Panc1 (cell line): ENCODE measurements at regions not wholly inside any gene's neighbourhood (a gene's known extent, or its start where the extent isn't known, plus 50 kb on each side); places are given as distances from the start of the nearest gene placed in this dataset.

Experiments used
- POLR2AphosphoS5 ChIP-seq: IDR thresholded peaks from 2 replicates; pipeline ENCODE4 v1.6.1; 2012; ENCODE audit warnings: mild to moderate bottlenecking, low read depth, low read length, moderate library complexity
- TF ChIP-seq, protein P1 (sequence below): fragments of 450-650 bp; IDR thresholded peaks from 2 replicates; pipeline ENCODE4 v1.5.1; 2017; ENCODE audit warnings: mild to moderate bottlenecking

DNA sequence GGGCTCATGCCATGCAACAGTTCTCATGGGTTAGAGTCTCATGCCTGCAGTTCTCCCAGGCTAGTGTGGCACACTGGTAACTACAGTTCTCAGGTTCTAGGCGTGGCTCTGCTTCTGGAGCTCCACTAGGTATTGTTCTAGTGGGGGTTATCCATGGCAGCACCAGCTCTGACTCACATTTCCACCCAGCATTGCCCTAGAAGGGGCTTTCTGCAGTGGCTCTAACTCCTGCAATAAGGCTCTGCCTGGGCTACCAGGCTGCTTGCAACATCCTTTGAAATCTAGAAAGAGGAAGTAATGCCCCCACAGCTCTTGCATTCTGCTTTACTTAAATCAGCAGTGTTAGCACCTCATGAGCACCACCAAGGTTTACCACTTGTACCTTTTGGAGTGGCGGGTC is 220.3 kb upstream of the ARID2 start:
- no peak for TF ChIP-seq POLR2AphosphoS5
- TF ChIP-seq, protein P1, sequence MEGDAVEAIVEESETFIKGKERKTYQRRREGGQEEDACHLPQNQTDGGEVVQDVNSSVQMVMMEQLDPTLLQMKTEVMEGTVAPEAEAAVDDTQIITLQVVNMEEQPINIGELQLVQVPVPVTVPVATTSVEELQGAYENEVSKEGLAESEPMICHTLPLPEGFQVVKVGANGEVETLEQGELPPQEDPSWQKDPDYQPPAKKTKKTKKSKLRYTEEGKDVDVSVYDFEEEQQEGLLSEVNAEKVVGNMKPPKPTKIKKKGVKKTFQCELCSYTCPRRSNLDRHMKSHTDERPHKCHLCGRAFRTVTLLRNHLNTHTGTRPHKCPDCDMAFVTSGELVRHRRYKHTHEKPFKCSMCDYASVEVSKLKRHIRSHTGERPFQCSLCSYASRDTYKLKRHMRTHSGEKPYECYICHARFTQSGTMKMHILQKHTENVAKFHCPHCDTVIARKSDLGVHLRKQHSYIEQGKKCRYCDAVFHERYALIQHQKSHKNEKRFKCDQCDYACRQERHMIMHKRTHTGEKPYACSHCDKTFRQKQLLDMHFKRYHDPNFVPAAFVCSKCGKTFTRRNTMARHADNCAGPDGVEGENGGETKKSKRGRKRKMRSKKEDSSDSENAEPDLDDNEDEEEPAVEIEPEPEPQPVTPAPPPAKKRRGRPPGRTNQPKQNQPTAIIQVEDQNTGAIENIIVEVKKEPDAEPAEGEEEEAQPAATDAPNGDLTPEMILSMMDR, result no peak
